SK-N-SH (cell line): ENCODE measurements at regions not wholly inside any gene's neighbourhood (a gene's known extent, or its start where the extent isn't known, plus 50 kb on each side); places are given as distances from the start of the nearest gene placed in this dataset.

Experiments used
- CTCF ChIP-seq: fragments of 200-600 bp; sonication (generic); IDR thresholded peaks from 2 replicates; pipeline ENCODE4 v1.6.1; 2017; ENCODE audit warnings: antibody characterized with exemption, mild to moderate bottlenecking, moderate library complexity
- EP300 ChIP-seq, 2 experiments: IDR thresholded peaks; 2 replicates each; pipeline versions ENCODE4 v1.4.0 to v1.6.1; 2012; ENCODE audit warnings: borderline replicate concordance in 1 of 2, low read depth in 1 of 2, low read length in 1 of 2
- MXI1 ChIP-seq: IDR thresholded peaks from 2 replicates; pipeline ENCODE4 v1.6.1; 2012; ENCODE audit warnings: mild to moderate bottlenecking, low read depth, low read length, improper control_type of control experiment
- POLR2AphosphoS5 ChIP-seq: IDR thresholded peaks from 2 replicates; pipeline ENCODE4 v1.6.1; 2012; ENCODE audit warnings: low read depth, low read length
- RFX5 ChIP-seq: IDR thresholded peaks from 2 replicates; pipeline ENCODE4 v1.6.1; 2012; ENCODE audit warnings: mild to moderate bottlenecking, improper control_type of control experiment, low read length

- TF ChIP-seq POLR2AphosphoS5 (no peak), MXI1 (no peak), CTCF (no peak), EP300 (IDR thresholded peaks at IDR 0.05; ENCODE audit: borderline replicate concordance in 1 of 2, low read depth in 1 of 2, low read length in 1 of 2) (no peak), RFX5 (no peak)
These were observed 739.4 kb upstream of the IGFBP3 start for GRCh38 chr7:46660402-46660980.
